Heart left ventricle (tissue), 16 donors: ENCODE measurements at regions not wholly inside any gene's neighbourhood (a gene's known extent, or its start where the extent isn't known, plus 50 kb on each side); places are given as distances from the start of the nearest gene placed in this dataset.

Source experiments
- ATAC-seq, 4 donors: fragments of 200-7000 bp; cut with Tn5 transposase; one replicate each; pipeline ENCODE4 v1.9.1; 2020 to 2022; ENCODE audit warnings: moderate library complexity in 4 of 4, mild to moderate bottlenecking in 3 of 4, moderate number of reproducible peaks in 1 of 4
- DNase-seq, 5 donors: peaks; one replicate each; pipeline ENCODE4 v3.0.0-alpha.2; 2020
- H3K27ac ChIP-seq, 12 donors: fragments of 200-600 bp; sonication (generic) in 4 of 12; one replicate each; pipeline versions ENCODE4 v1.5.0 to v1.8.0; 2016 to 2022; ENCODE audit warnings: mild to moderate bottlenecking in 2 of 12
- H3K27me3 ChIP-seq, 9 donors: fragments of 200-600 bp; sonication (generic) in 2 of 9; one replicate each; pipeline versions ENCODE4 v1.5.1 to v1.8.0; 2016 to 2022; ENCODE audit warnings: mild to moderate bottlenecking in 3 of 9
- H3K36me3 ChIP-seq, 9 donors: fragments of 200-600 bp; sonication (generic) in 2 of 9; one replicate each; pipeline versions ENCODE4 v1.5.0 to v1.8.0; 2018 to 2022; ENCODE audit warnings: mild to moderate bottlenecking in 2 of 9
- H3K4me1 ChIP-seq, 12 donors: fragments of 200-600 bp; sonication (generic) in 4 of 12; one replicate each; pipeline versions ENCODE4 v1.5.0 to v1.8.0; 2016 to 2022; ENCODE audit warnings: mild to moderate bottlenecking in 3 of 12
- H3K4me3 ChIP-seq, 12 donors: fragments of 200-600 bp; sonication (generic) in 4 of 12; one replicate each; pipeline versions ENCODE4 v1.5.0 to v1.8.0; 2017 to 2022; ENCODE audit warnings: mild to moderate bottlenecking in 9 of 12, moderate library complexity in 4 of 12
- H3K9me3 ChIP-seq, 12 donors: fragments of 200-600 bp; sonication (generic) in 4 of 12; one replicate each; pipeline versions ENCODE4 v1.5.0 to v1.8.0; 2016 to 2022; ENCODE audit warnings: mild to moderate bottlenecking in 1 of 12
- CTCF ChIP-seq, 12 donors: fragments of 200-600 bp; sonication (generic) in 4 of 12; IDR thresholded peaks; one replicate each; pipeline versions ENCODE4 v1.5.0 to v1.8.0; 2018 to 2022; ENCODE audit warnings: antibody characterized with exemption in 12 of 12, mild to moderate bottlenecking in 5 of 12
- POLR2A ChIP-seq, 2 donors: fragments of 450-650 bp; IDR thresholded peaks; one replicate each; pipeline ENCODE4 v1.6.1; 2017; ENCODE audit warnings: antibody characterized with exemption in 2 of 2, mild to moderate bottlenecking in 2 of 2, moderate library complexity in 2 of 2
- WGBS, 4 donors: extraction: QIAGEN DNeasy Blood & Tissue Kit in 2 of 4; methylation state at CpG; one replicate each; pipeline versions ENCODE4 v1.1.5 to v1.1.7; 2013 to 2018; 5-methylcytosine and 5-hydroxymethylcytosine counted together
- intact Hi-C, 10 donors: fragments of 100-400 bp; cut with DNase I; formaldehyde crosslinking; loops; one replicate each; pipeline versions ENCODE4 v1.11.1 to v1.14.2; 2022
- donor health status: ischemic (EF 13 %, LVEDD 7.1; RV severe dilation, severe dysfunction).
- donor health status: healthy with polysubstance abuse.
- donor health status: DM: no; HTN: yes; CAD: no.
- donor health status: DM: no; HTN: no; CAD: no.
- donor health status: ischemic (EF 25% LVEDD 6.9; RV normal size, moderate dysfunction).
- donor health status: ischemic (EF 25% LVEDD 5.7; RV mildly dilated, moderate dysfunction).
- donor health status: healthy.
- donor health status: DM: yes; HTN: yes; CAD: no.
- donor health status: ischemic (EF 35%, LVEDD 5.7; RV mildly dilated, moderate dysfunction).
- donor health status: nonischemic (EF 11% LVEDD 7.7; RV severe dilation, severe dysfunction).
- donor health status: DM: yes; HTN: yes; CAD: no.
- donor health status: PGD.
- donor health status: ischemic (EF 29% LVEDD 5.4; RV normal size, mild dysfunction).
- donor health status: nonischemic (EF 23%, LVEDD 6.1; RV moderate dilation, normal function).

GRCh38 chr17:52789829-52790228 lies 631.3 kb upstream of the CA10 start:
- Histone ChIP-seq H3K4me1 (no peaks in the 10 kb centered on the region), H3K27me3 (no peaks in the 10 kb centered on the region), H3K9me3 (no peaks in the 10 kb centered on the region), H3K36me3 (no peaks in the 10 kb centered on the region), H3K27ac (no peak overlapping the region), H3K4me3 (no peak overlapping the region)
- no peak for TF ChIP-seq CTCF (IDR thresholded peaks at IDR 0.05)
- TF ChIP-seq POLR2A (IDR thresholded peaks at IDR 0.05), result no peak
- no peak for DNase-seq
- intact Hi-C loops, result loop anchor here in 1 of 10 donors (5.0 kb wide), 1 partner anchor 33 kb away; no protein-coding TSS in a partner anchor
- 38 to 48% (median 45%) methylated on average over 3 of the region's 3 CpGs for WGBS, 4 donors
- no peak for ATAC-seq

- no peak for TF ChIP-seq POLR2A (IDR thresholded peaks at IDR 0.05)
- no peak for TF ChIP-seq CTCF (IDR thresholded peaks at IDR 0.05)
- DNase-seq (no peak), ATAC-seq (no peak)
- no peaks in the 10 kb centered on the region for H3K4me1 ChIP-seq
- peaks cover 0 to 5% (median 0%) of the 10 kb centered on the region in 12 donors for H3K9me3 ChIP-seq
- H3K36me3 ChIP-seq, result no peaks in the 10 kb centered on the region
- no peak overlapping the region for H3K4me3 ChIP-seq
- no peaks in the 10 kb centered on the region for H3K27me3 ChIP-seq
- H3K27ac ChIP-seq, result no peak overlapping the region
- intact Hi-C loops, result no loop called here
- WGBS, 4 donors, result 58 to 68% (median 61%) methylated on average over 4 of the region's 4 CpGs
Observed at GRCh38 chr17:52776234-52776633, 617.7 kb upstream of the CA10 start.

GRCh38 chr17:52762794-52763167 lies 604.3 kb upstream of the CA10 start:
- no peak overlapping the region for H3K27ac ChIP-seq
- intact Hi-C loops, result loop anchor here in 2 of 10 donors (1.0 to 10.0 kb wide), 2 partner anchors 24 to 62 kb away; no protein-coding TSS in a partner anchor
- no peak overlapping the region for H3K4me3 ChIP-seq
- no peaks in the 10 kb centered on the region for H3K36me3 ChIP-seq
- peaks cover 0 to 4% (median 0%) of the 10 kb centered on the region in 12 donors for H3K4me1 ChIP-seq
- peaks cover 0 to 27% (median 5%) of the 10 kb centered on the region in 12 donors for H3K9me3 ChIP-seq
- no peak for TF ChIP-seq POLR2A (IDR thresholded peaks at IDR 0.05)
- no peak for TF ChIP-seq CTCF (IDR thresholded peaks at IDR 0.05)
- ATAC-seq (no peak), DNase-seq (no peak)
- H3K27me3 ChIP-seq, result no peaks in the 10 kb centered on the region
- 86 to 100% (median 95%) methylated on average over 1 of the region's 1 CpG for WGBS, 4 donors

- Histone ChIP-seq H3K4me1 (peaks cover 0 to 4% (median 0%) of the 10 kb centered on the region in 12 donors), H3K36me3 (no peaks in the 10 kb centered on the region), H3K9me3 (peaks cover 0 to 23% (median 5%) of the 10 kb centered on the region in 12 donors), H3K27ac (no peak overlapping the region), H3K27me3 (no peaks in the 10 kb centered on the region), H3K4me3 (no peak overlapping the region)
- ATAC-seq (peak in 3 of 4 donors; percentile 42 to 57 (median 50)), DNase-seq (peak in 4 of 5 donors; percentile 25 to 49 (median 35))
- TF ChIP-seq CTCF (IDR thresholded peaks at IDR 0.05) (no peak), POLR2A (IDR thresholded peaks at IDR 0.05) (no peak)
- intact Hi-C loops, result loop anchor here in 2 of 10 donors (1.0 to 10.0 kb wide), 2 partner anchors 24 to 63 kb away; no protein-coding TSS in a partner anchor
- WGBS, 4 donors, result 34 to 49% (median 38%) methylated on average over 5 of the region's 5 CpGs
Observed at GRCh38 chr17:52762147-52762793, 603.8 kb upstream of the CA10 start.
